Nephron progenitor cell (in vitro differentiated cells): ENCODE measurements at regions not wholly inside any gene's neighbourhood (a gene's known extent, or its start where the extent isn't known, plus 50 kb on each side); places are given as distances from the start of the nearest gene placed in this dataset.

Experiments used
- DNase-seq: peaks from one replicate; pipeline ENCODE4 v3.0.0; 2021
- H3K27ac Mint-ChIP-seq: 2 replicates; pipeline ENCODE4 v1.8.0; 2021; ENCODE audit warnings: mild to moderate bottlenecking, moderate library complexity, mixed read lengths
- H3K27me3 Mint-ChIP-seq: 2 replicates; pipeline ENCODE4 v1.8.0; 2021; ENCODE audit warnings: mild to moderate bottlenecking, low read depth, mixed read lengths; ENCODE audit not compliant: poor library complexity
- H3K36me3 Mint-ChIP-seq: 2 replicates; pipeline ENCODE4 v1.8.0; 2021; ENCODE audit warnings: low read depth, mixed read lengths
- H3K4me1 Mint-ChIP-seq: 2 replicates; pipeline ENCODE4 v1.8.0; 2021; ENCODE audit warnings: mixed read lengths
- H3K4me3 Mint-ChIP-seq: 2 replicates; pipeline ENCODE4 v1.8.0; 2021; ENCODE audit warnings: mild to moderate bottlenecking, moderate library complexity, mixed read lengths
- H3K9me3 Mint-ChIP-seq: 2 replicates; pipeline ENCODE4 v1.8.0; 2021; ENCODE audit warnings: mild to moderate bottlenecking, moderate library complexity, mixed read lengths
- TF ChIP-seq, protein P1 (sequence below): fragments of 200-600 bp; sonication (generic); IDR thresholded peaks from 2 replicates; pipeline ENCODE4 v1.5.0; 2021; ENCODE audit warnings: antibody characterized with exemption

DNA sequence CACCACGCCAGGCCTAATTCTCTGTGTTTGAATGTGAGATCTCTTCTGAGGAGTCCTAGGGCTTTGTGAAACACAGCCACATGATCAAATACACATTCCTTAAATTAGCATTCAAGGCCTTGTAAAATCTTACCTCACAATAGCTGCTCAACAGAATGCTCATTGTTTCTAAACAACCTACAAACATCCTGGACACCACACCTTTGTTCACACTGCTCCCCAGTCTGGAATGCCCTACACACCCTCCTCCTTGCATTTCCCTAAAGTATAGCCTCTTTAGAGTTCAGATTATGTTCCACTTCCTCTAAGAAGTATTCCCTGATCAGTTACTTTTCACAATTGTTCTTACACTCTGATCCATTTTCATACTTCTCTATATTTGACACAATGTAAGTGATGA, 110.6 kb downstream of the AGTR2 start:
- DNase-seq: no peak
- Mint-ChIP-seq H3K4me1 (peaks cover 5% of the 10 kb centered on the region), H3K9me3 (no peaks in the 10 kb centered on the region), H3K27ac (no peak overlapping the region), H3K4me3 (no peak overlapping the region), H3K27me3 (peaks cover 2% of the 10 kb centered on the region), H3K36me3 (no peaks in the 10 kb centered on the region)
- TF ChIP-seq, protein P1, sequence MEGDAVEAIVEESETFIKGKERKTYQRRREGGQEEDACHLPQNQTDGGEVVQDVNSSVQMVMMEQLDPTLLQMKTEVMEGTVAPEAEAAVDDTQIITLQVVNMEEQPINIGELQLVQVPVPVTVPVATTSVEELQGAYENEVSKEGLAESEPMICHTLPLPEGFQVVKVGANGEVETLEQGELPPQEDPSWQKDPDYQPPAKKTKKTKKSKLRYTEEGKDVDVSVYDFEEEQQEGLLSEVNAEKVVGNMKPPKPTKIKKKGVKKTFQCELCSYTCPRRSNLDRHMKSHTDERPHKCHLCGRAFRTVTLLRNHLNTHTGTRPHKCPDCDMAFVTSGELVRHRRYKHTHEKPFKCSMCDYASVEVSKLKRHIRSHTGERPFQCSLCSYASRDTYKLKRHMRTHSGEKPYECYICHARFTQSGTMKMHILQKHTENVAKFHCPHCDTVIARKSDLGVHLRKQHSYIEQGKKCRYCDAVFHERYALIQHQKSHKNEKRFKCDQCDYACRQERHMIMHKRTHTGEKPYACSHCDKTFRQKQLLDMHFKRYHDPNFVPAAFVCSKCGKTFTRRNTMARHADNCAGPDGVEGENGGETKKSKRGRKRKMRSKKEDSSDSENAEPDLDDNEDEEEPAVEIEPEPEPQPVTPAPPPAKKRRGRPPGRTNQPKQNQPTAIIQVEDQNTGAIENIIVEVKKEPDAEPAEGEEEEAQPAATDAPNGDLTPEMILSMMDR: no peak

DNA sequence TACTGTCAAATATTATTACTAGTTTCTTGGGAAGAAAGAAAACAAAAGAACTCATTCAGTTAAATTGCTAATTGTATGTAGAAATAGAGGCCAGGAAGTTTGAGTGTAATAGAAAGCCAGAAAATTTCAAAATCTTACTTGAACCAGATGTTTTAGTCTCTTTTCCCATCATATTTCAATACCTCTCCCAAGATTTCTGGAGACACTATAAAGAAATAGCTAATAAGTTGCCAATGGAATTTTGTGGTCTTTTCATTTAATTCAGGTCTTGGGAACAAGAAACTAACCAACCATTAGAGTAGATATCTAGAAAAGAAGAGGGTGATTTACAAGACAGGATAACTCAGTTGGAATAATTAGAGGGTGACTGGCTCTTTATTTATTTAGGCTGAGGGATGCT, 112.2 kb downstream of the AGTR2 start:
- Mint-ChIP-seq H3K27me3 (peaks cover 2% of the 10 kb centered on the region), H3K4me3 (no peak overlapping the region), H3K36me3 (no peaks in the 10 kb centered on the region), H3K27ac (no peak overlapping the region), H3K4me1 (no peaks in the 10 kb centered on the region), H3K9me3 (no peaks in the 10 kb centered on the region)
- no peak for DNase-seq
- TF ChIP-seq, protein P1: no peak

DNA sequence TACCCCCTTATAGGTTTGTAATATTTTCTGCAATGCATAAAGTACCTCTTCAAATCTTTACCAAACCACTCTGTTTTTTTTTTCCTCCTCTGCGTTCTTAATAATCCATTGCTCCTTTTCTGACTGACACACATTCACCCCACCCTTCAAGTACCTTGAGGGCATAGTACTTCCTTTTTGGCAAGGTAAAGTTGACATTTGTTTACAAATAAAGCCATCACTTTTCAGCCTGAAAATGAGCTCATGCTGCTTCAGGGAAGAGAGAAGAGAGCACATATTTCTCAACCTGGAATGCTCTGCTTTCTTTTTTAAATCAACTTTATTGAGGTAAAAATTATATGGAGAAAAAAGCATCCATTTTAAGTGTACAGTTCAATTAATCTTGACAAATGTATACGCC, 113.9 kb downstream of the AGTR2 start:
- H3K36me3 Mint-ChIP-seq: no peaks in the 10 kb centered on the region
- no peak overlapping the region for H3K4me3 Mint-ChIP-seq
- no peaks in the 10 kb centered on the region for H3K9me3 Mint-ChIP-seq
- peaks cover 2% of the 10 kb centered on the region for H3K27me3 Mint-ChIP-seq
- no peaks in the 10 kb centered on the region for H3K4me1 Mint-ChIP-seq
- H3K27ac Mint-ChIP-seq: no peak overlapping the region
- DNase-seq: no peak
- TF ChIP-seq, protein P1: no peak

DNA sequence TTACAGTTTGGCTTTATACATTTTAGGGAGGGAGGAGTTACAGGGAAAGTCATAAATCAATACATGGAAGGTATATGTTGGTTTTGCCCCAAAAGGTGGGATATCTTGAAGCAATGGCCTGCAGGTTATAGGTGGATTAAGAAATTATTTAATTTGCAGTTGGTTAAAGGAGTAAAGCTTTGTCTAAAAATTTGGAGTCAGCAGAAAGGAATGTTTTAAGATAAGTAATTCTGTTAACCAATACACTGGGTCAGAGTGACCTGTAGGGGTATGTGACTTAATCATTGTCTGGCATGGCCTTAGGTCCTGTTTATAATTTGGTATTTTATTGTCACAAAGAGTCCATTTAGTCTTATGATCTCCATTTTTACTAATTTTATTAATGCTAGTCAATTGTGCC, 115.0 kb downstream of the AGTR2 start:
- H3K4me3 Mint-ChIP-seq: no peak overlapping the region
- no peak overlapping the region for H3K27ac Mint-ChIP-seq
- H3K4me1 Mint-ChIP-seq: no peaks in the 10 kb centered on the region
- no peaks in the 10 kb centered on the region for H3K36me3 Mint-ChIP-seq
- peaks cover 2% of the 10 kb centered on the region for H3K27me3 Mint-ChIP-seq
- no peak for DNase-seq
- no peaks in the 10 kb centered on the region for H3K9me3 Mint-ChIP-seq
- TF ChIP-seq, protein P1: no peak

DNA sequence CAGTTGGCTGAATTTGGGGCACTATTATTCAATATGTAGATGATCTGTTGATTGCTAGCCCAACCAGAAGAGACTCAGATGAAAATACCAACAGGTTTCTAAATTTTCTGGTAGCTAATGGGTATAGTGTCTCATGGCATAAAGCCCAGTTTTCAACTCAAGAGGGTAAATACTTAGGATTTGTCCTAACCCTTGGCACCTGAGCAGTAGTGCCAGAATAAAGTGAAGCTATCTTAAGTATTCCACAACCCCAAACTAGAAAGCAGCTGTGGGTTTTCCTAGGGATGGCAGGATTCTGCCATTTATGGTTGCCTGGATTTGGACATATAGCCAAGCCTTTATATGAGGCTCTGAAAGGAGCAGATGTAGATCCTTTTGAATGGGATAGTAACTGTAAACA, 119.0 kb downstream of the AGTR2 start:
- no peaks in the 10 kb centered on the region for H3K27me3 Mint-ChIP-seq
- no peaks in the 10 kb centered on the region for H3K9me3 Mint-ChIP-seq
- no peaks in the 10 kb centered on the region for H3K36me3 Mint-ChIP-seq
- H3K27ac Mint-ChIP-seq: no peak overlapping the region
- TF ChIP-seq, protein P1: no peak
- DNase-seq: no peak
- no peak overlapping the region for H3K4me3 Mint-ChIP-seq
- H3K4me1 Mint-ChIP-seq: no peaks in the 10 kb centered on the region

DNA sequence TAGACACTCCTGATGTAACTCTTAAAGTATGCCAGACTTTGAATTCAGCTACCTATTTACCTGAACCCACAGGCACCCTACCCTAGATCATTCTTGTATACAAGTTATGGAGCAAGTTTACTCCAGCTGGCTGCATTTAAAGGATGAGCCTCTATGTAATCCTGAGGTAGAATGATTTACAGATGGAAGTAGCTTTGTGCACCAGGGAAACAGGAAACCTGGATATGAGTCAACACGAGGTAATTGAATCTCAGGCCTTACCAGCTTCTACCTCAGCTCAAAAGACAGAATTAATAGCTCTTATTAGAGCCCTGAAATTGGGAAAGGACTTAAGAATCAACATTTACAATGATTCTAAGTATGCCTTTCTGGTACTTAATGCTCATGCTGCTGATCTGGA, 119.8 kb downstream of the AGTR2 start:
- Mint-ChIP-seq H3K4me1 (no peaks in the 10 kb centered on the region), H3K27me3 (no peaks in the 10 kb centered on the region), H3K4me3 (no peak overlapping the region), H3K9me3 (no peaks in the 10 kb centered on the region), H3K27ac (no peak overlapping the region), H3K36me3 (no peaks in the 10 kb centered on the region)
- TF ChIP-seq, protein P1: no peak
- no peak for DNase-seq
